CD4-positive, alpha-beta T cell (primary cell): ENCODE measurements at regions not wholly inside any gene's neighbourhood (a gene's known extent, or its start where the extent isn't known, plus 50 kb on each side); places are given as distances from the start of the nearest gene placed in this dataset.

Experiments
- ATAC-seq: fragments of 200-7000 bp; cut with Tn5 transposase; one replicate; pipeline ENCODE4 v1.10.0; 2022; ENCODE audit warnings: mild to moderate bottlenecking; ENCODE audit not compliant: poor library complexity
- CTCF ChIA-PET: fragments of 350-600 bp; sonication (Branson Sonifier 250); formaldehyde crosslinking; loops from one replicate; lab custom pipeline; 2021; ENCODE audit warnings: antibody characterized with exemption, inconsistent platforms; lab: Charles Lee
- POLR2A ChIA-PET: fragments of 350-600 bp; sonication (Branson Sonifier 250); formaldehyde crosslinking; loops from one replicate; lab custom pipeline; 2021; ENCODE audit warnings: antibody characterized with exemption, inconsistent platforms; lab: Charles Lee
- DNase-seq, 14 experiments: peaks; one replicate each; pipeline ENCODE4 v3.0.0-alpha.2; 2013 to 2020; ENCODE audit warnings: mixed read lengths in 2 of 14
- H3K27ac ChIP-seq, 2 donors: one replicate each; pipeline versions ENCODE4 v1.5.1 to v1.7.0; 2013; ENCODE audit warnings: low read length in 2 of 2, low read depth in 1 of 2, mild to moderate bottlenecking in 1 of 2
- H3K27me3 ChIP-seq, 2 experiments: 1 replicate in 1 of 2; 2 replicates in 1 of 2; pipeline versions ENCODE4 v1.6.1 to v1.7.0; 2013; ENCODE audit warnings: low read length in 2 of 2, control low read depth in 1 of 2, mild to moderate bottlenecking in 1 of 2, moderate library complexity in 1 of 2; ENCODE audit not compliant: insufficient read depth in 2 of 2, control insufficient read depth in 1 of 2
- H3K36me3 ChIP-seq: one replicate; pipeline ENCODE4 v1.6.1; 2013; ENCODE audit warnings: low read length, control low read depth; ENCODE audit not compliant: insufficient read depth
- H3K4me1 ChIP-seq: one replicate; pipeline ENCODE4 v1.6.1; 2013; ENCODE audit warnings: low read length, control low read depth; ENCODE audit not compliant: insufficient read depth
- H3K4me3 ChIP-seq: one replicate; pipeline ENCODE4 v1.5.1; 2013; ENCODE audit warnings: mild to moderate bottlenecking, low read length, moderate library complexity
- H3K9me3 ChIP-seq, 2 experiments: 1 replicate in 1 of 2; 2 replicates in 1 of 2; pipeline versions ENCODE4 v1.6.1 to v1.7.0; 2013; ENCODE audit warnings: low read length in 2 of 2, mild to moderate bottlenecking in 2 of 2, control low read depth in 1 of 2, moderate library complexity in 1 of 2; ENCODE audit not compliant: control insufficient read depth in 1 of 2, insufficient read depth in 1 of 2
- H3K27ac Mint-ChIP-seq: one replicate; pipeline ENCODE4 v1.8.0; 2020; ENCODE audit warnings: mixed read lengths
- H3K27me3 Mint-ChIP-seq: one replicate; pipeline ENCODE4 v1.8.0; 2021; ENCODE audit warnings: mixed read lengths
- H3K36me3 Mint-ChIP-seq: one replicate; pipeline ENCODE4 v1.8.0; 2021; ENCODE audit warnings: low read depth, mixed read lengths
- H3K4me1 Mint-ChIP-seq: one replicate; pipeline ENCODE4 v1.8.0; 2021; ENCODE audit warnings: low read depth, mixed read lengths
- H3K4me3 Mint-ChIP-seq: one replicate; pipeline ENCODE4 v1.8.0; 2020; ENCODE audit warnings: mild to moderate bottlenecking, mixed read lengths
- H3K9me3 Mint-ChIP-seq: one replicate; pipeline ENCODE4 v1.8.0; 2020; ENCODE audit warnings: mixed read lengths
- CTCF ChIP-seq: fragments of 200-600 bp; IDR thresholded peaks from one replicate; pipeline ENCODE4 v1.8.0; 2022; ENCODE audit warnings: antibody characterized with exemption, mild to moderate bottlenecking
- intact Hi-C, 2 experiments: fragments of 100-400 bp; cut with DNase I in 1 of 2; cut with micrococcal nuclease in 1 of 2; formaldehyde crosslinking; loops; one replicate each; pipeline versions ENCODE4 v1.15.1 to v1.9.0; 2023 to 2025; cut with DNase I, micrococcal nuclease

GRCh38 chr6:14393910-14394309 lies 276.3 kb downstream of the CD83 start:
- Histone ChIP-seq H3K4me3 (no peak overlapping the region), H3K27ac (no peak overlapping the region), H3K4me1 (peaks cover 3% of the 10 kb centered on the region), H3K27me3 (no peaks in the 10 kb centered on the region), H3K9me3 (no peaks in the 10 kb centered on the region), H3K36me3 (no peaks in the 10 kb centered on the region)
- Mint-ChIP-seq H3K36me3 (no peaks in the 10 kb centered on the region), H3K4me3 (no peak overlapping the region), H3K27ac (no peak overlapping the region), H3K9me3 (no peaks in the 10 kb centered on the region), H3K27me3 (no peaks in the 10 kb centered on the region), H3K4me1 (no peaks in the 10 kb centered on the region)
- intact Hi-C loops = no loop called here
- ChIA-PET POLR2A (no interaction called here), CTCF (interaction anchor here (1.4 kb wide), 1 partner anchor 25 kb away, joined by 3 read pairs; no protein-coding TSS in a partner anchor)
- ATAC-seq (no peak), DNase-seq (no peak)
- TF ChIP-seq CTCF = no peak

- peaks cover 3% of the 10 kb centered on the region for H3K4me1 ChIP-seq
- H3K27ac Mint-ChIP-seq = no peak overlapping the region
- no peaks in the 10 kb centered on the region for H3K36me3 ChIP-seq
- H3K4me1 Mint-ChIP-seq = no peaks in the 10 kb centered on the region
- DNase-seq (no peak), ATAC-seq (no peak)
- intact Hi-C loops = no loop called here
- no peaks in the 10 kb centered on the region for H3K9me3 ChIP-seq
- H3K36me3 Mint-ChIP-seq = no peaks in the 10 kb centered on the region
- no peak overlapping the region for H3K27ac ChIP-seq
- POLR2A ChIA-PET = interaction anchor here (0.5 kb wide), 1 partner anchor 1047 kb away, joined by 3 read pairs; no protein-coding TSS in a partner anchor
- H3K4me3 ChIP-seq = no peak overlapping the region
- H3K27me3 ChIP-seq = no peaks in the 10 kb centered on the region
- CTCF ChIA-PET = no interaction called here
- no peak overlapping the region for H3K4me3 Mint-ChIP-seq
- H3K9me3 Mint-ChIP-seq = no peaks in the 10 kb centered on the region
- H3K27me3 Mint-ChIP-seq = no peaks in the 10 kb centered on the region
- no peak for TF ChIP-seq CTCF
These were observed 278.8 kb downstream of the CD83 start for GRCh38 chr6:14396392-14396791.

GRCh38 chr6:14396826-14397517 lies 279.4 kb downstream of the CD83 start:
- H3K4me1 ChIP-seq = peaks cover 3% of the 10 kb centered on the region
- no peaks in the 10 kb centered on the region for H3K36me3 ChIP-seq
- no peaks in the 10 kb centered on the region for H3K9me3 ChIP-seq
- H3K36me3 Mint-ChIP-seq = no peaks in the 10 kb centered on the region
- H3K4me1 Mint-ChIP-seq = no peaks in the 10 kb centered on the region
- no peaks in the 10 kb centered on the region for H3K9me3 Mint-ChIP-seq
- intact Hi-C loops = no loop called here
- POLR2A ChIA-PET = interaction anchor here (0.5 kb wide), 1 partner anchor 1046 kb away, joined by 3 read pairs; no protein-coding TSS in a partner anchor
- DNase-seq (peak in 5 of 14 experiments; percentile 1 to 23 (median 11)), ATAC-seq (no peak)
- no peak overlapping the region for H3K4me3 Mint-ChIP-seq
- TF ChIP-seq CTCF = no peak
- no peak overlapping the region for H3K27ac Mint-ChIP-seq
- H3K27ac ChIP-seq = no peak overlapping the region
- H3K27me3 ChIP-seq = no peaks in the 10 kb centered on the region
- no peak overlapping the region for H3K4me3 ChIP-seq
- H3K27me3 Mint-ChIP-seq = no peaks in the 10 kb centered on the region
- CTCF ChIA-PET = no interaction called here
